ENCODE measurements at regions not wholly inside any gene's neighbourhood (a gene's known extent, or its start where the extent isn't known, plus 50 kb on each side); places are given as distances from the start of the nearest gene placed in this dataset.

- DNase-seq (no peak), ATAC-seq (no peak)
- intact Hi-C loops (cut with DNase I), result loop anchor here in 1 of 10 donors (5.0 kb wide), 1 partner anchor 1322 kb away; no protein-coding TSS in a partner anchor
- H3K27me3 ChIP-seq, result no peaks in the 10 kb centered on the region
- no peaks in the 10 kb centered on the region for H3K36me3 ChIP-seq
- H3K4me1 ChIP-seq, result no peaks in the 10 kb centered on the region
- H3K4me3 ChIP-seq, result no peak overlapping the region
- peaks cover 0 to 25% (median 3%) of the 10 kb centered on the region in 11 donors for H3K9me3 ChIP-seq
- no peak overlapping the region for H3K27ac ChIP-seq
- TF ChIP-seq CTCF (IDR thresholded peaks at IDR 0.05), result no peak
- WGBS, 2 donors, result 83 to 95% methylated on average over 1 of the region's 1 CpG
Observed at GRCh38 chr15:87689716-87690115, 566.8 kb downstream of the NTRK3 start.

DNA sequence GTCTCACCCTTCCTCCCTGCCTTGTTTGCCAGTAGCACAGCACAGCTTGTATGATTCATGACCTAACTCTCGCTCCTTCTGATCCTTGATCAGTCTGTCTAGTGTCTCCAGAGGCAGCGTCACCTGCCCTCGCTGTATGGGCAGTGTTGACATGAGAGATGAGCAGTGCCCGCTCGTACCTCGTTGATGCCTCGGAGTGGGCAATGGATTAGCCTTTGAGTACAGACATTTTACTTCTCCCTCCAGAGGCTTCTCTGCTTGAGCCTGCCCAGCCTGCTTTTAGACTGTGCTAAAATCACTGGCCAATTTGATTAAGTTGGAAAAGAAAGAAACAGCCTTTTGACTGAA lies 569.0 kb downstream of the NTRK3 start:
- Histone ChIP-seq H3K27me3 (no peaks in the 10 kb centered on the region), H3K9me3 (peaks cover 0 to 22% (median 0%) of the 10 kb centered on the region in 11 donors), H3K27ac (no peak overlapping the region), H3K4me3 (no peak overlapping the region), H3K36me3 (no peaks in the 10 kb centered on the region), H3K4me1 (no peaks in the 10 kb centered on the region)
- DNase-seq, result no peak
- ATAC-seq, result no peak
- no peak for TF ChIP-seq CTCF (IDR thresholded peaks at IDR 0.05)
- intact Hi-C loops (cut with DNase I), result loop anchor here in 1 of 10 donors (5.0 kb wide), 1 partner anchor 1320 kb away; no protein-coding TSS in a partner anchor
- WGBS, 2 donors, result 64 to 79% methylated on average over 7 of the region's 7 CpGs

- H3K9me3 ChIP-seq, result peaks cover 0 to 19% (median 0%) of the 10 kb centered on the region in 11 donors
- 77 to 85% methylated on average over 4 of the region's 4 CpGs for WGBS, 2 donors
- ATAC-seq (no peak), DNase-seq (no peak)
- intact Hi-C loops (cut with DNase I), result loop anchor here in 1 of 10 donors (5.0 kb wide), 1 partner anchor 1320 kb away; no protein-coding TSS in a partner anchor
- no peak overlapping the region for H3K4me3 ChIP-seq
- no peak for TF ChIP-seq CTCF (IDR thresholded peaks at IDR 0.05)
- H3K27ac ChIP-seq, result no peak overlapping the region
- no peaks in the 10 kb centered on the region for H3K4me1 ChIP-seq
- H3K27me3 ChIP-seq, result no peaks in the 10 kb centered on the region
- no peaks in the 10 kb centered on the region for H3K36me3 ChIP-seq
Observed at GRCh38 chr15:87686841-87687522, 569.6 kb downstream of the NTRK3 start.

GRCh38 chr15:87686339-87686738 lies 570.2 kb downstream of the NTRK3 start:
- 73 to 76% methylated on average over 5 of the region's 5 CpGs for WGBS, 2 donors
- intact Hi-C loops (cut with DNase I), result loop anchor here in 1 of 10 donors (5.0 kb wide), 1 partner anchor 1319 kb away; no protein-coding TSS in a partner anchor
- Histone ChIP-seq H3K27me3 (no peaks in the 10 kb centered on the region), H3K4me3 (no peak overlapping the region), H3K9me3 (peaks cover 0 to 13% (median 0%) of the 10 kb centered on the region in 11 donors), H3K4me1 (no peaks in the 10 kb centered on the region), H3K27ac (no peak overlapping the region), H3K36me3 (no peaks in the 10 kb centered on the region)
- no peak for TF ChIP-seq CTCF (IDR thresholded peaks at IDR 0.05)
- ATAC-seq (no peak), DNase-seq (no peak)
